Putamen (tissue), 1 donor: ENCODE measurements at regions not wholly inside any gene's neighbourhood (a gene's known extent, or its start where the extent isn't known, plus 50 kb on each side); places are given as distances from the start of the nearest gene placed in this dataset.
"Not testable (repeated sequence)": the region's sequence is repeated elsewhere in the genome, so short reads cannot be mapped to it uniquely, and the experiment has no call there.

Source experiments
- DNase-seq: peaks from one replicate; pipeline ENCODE4 v3.0.0-alpha.2; 2016; ENCODE audit warnings: low spot score

DNA sequence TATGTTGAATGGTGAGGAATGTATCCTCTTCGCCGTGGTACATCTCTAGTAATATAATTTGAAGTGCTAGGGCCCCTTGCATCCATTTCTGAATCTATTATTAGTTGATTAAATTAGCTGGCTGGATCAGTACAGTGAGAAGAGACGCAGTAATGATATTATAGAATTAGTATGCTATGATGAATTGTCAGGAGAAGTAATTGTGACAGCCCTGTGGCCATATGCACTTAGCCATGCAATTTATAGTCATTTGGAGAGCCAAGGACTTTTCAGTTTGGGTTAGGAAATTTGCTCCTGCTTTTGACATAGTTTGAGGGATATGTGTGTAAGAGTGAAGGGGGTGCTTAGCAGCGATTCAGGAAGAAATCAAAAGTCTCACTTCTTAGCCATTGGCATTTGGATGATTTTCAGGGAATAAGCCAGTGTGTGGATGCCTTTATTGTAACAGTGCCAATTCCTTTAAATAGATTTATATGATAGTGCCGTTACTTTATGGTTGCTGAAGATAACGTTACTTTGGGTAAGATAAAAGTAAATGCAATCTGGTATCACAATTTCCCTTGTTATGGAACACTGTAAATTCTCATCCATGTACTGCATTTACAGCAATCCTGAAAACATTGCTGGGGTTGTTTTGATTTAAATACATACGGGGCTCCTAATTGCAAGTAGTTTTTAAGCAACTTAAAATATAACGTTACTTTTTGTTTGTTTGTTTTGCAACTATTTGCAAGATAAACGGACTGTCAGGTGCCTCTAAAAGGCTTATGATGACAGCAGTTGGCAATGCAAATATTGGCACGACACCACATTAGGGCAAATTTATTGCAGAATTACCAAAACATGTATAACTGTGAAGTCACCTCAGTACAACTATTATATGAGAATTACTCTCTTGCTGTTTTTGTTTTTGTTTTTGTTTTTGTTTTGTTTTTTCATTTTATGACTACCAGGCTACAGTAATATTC lies 875.4 kb upstream of the WWC1 start:
- DNase-seq: no peak

DNA sequence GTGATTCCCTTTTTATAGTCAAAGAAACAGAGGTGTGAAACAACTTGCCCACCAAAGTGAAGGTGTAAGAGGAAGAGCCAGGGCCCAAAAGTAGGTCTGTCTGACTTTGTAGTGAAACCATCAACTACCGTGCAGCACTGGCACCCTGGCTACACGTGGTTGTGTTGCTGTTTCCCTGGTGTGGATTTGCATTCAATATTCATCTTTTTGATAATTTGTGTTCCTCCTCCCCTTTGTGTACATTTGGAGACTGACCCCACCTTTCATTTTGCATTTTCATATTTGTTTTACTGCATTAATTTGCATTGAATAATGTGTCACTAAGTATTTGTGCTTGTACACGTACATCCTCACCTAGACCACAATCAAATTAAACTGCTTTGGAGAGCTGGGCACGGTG lies 873.8 kb upstream of the WWC1 start:
- DNase-seq: no peak

DNA sequence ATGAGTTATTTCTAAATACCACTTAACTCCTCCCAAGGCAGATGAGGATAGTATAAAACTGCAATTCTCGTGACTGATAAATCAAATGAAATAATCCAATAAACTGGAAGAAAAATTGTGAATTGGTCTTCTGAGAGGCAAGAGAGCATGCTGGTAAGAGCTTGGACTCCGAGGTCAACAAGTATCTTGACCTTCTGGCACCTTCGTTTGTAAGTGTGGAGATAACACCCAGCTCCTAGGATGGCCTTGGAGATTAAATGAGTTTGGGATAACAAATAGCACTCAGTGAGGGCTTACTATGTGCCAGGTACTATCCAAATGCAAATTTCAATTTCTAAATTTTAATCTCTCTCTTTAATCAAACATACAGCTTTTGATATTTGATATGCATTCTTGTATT lies 866.3 kb upstream of the WWC1 start:
- no peak for DNase-seq

DNA sequence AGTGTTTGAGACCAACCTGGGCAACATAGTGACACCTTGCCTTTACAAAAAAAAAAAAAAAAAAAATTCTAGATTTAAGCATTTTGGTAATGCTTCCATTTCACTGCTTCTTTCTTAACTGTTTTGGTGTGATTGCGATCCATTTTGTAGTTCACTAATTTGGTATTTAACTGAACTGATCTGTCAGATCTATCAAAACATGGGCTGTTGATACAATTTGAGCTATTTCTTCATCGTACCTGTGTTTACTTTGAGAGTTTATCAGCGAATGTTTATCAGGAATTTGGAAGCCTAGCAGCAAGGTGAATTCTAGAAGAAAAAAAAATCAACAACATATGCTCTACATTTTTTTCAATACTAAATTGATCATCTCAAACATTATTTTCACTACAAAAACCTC lies 864.9 kb upstream of the WWC1 start:
- DNase-seq: no peak

DNA sequence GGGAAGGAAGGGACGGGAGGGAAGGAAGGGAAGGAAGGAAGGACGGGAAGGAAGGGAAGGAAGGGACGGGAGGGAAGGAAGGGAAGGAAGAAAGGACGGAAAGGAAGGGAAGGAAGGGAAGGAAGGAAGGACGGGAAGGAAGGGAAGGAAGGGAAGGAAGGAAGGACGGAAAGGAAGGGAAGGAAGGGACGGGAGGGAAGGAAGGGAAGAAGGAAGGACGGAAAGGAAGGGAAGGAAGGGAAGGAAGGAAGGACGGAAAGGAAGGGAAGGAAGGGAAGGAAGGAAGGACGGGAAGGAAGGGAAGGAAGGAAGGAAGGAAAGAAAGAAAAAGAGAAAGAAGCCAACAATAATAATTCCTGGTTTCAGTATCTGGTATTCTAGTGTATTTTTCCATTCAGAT lies 863.8 kb upstream of the WWC1 start:
- DNase-seq: not testable (repeated sequence)

DNA sequence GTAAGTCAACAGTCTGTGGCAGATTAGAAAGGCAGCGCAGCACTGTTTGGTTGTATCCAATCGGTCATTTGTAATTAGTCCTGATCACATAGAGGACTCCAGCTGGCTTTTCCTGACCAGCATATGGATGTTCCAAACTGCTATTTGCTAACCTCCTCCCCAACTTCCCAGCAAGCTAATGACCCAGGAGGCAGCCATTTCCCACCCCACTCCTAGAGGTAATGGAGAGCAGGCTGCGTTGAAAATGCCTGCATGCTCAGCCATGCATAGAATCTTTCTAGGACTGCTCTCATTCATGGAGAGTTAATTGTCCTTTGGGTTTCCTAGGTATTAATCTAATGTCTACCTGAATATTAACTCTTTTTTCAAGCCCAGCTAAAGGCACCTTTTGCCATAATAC lies 850.6 kb upstream of the WWC1 start:
- DNase-seq: no peak

DNA sequence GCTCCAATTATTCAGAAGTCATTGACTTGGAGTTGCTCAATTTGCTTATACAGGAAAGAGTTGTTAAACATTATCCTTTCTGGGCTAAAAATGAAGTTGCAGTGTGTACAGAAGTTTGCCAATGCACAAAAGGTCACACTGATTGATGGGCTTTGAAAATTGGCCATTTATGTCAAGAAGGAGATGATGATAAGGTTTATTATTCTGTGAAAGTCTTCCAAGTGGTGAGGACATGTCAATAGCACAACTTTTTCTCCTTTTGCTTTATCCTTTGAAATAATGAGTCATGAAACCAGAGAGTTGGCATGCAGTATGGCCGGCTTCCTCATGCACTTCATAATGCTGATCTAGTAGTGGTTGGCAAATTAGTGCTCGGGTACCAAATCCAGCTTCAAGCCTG lies 848.5 kb upstream of the WWC1 start:
- DNase-seq: no peak

DNA sequence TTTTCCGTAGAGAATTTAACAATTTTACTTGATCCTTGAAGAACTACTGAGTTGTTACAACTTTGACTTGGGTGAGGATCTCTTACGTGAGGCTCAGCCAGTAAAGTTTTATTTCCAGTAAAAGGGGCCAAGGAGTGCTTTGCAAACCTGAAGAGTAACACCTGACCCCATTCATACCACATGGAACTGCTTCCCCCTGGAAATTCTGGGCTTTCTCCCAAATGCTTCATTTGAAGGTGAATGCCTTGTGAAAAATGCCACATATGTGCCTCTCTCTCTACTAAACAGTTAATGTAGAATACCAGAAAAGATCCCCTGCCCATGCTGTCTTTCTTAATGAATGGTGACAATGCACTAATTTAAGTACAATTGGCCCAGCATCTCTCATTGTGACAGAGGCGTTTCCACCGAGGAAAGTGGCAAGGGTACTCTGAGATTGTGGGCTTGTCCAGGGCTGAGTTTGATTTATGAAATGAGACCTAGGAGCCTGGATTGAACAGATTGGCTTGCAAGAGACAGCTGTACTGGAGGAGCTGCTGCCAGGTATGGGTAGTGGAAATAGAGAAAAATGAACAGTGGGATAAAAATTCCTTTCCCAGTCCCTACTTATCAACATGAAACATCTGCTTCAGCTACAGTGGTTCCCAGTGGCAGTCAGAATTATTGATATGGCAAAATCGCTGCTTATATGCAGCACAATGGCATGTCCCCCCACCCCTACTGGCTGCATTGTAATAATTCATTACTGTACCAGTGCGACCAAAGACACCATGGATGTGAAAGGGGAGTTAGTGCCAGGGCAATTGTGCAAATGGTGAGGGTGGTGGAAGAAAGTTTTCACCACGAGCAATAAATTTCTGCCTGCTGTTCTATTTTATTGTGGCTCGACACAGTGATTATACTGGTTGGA lies 843.7 kb upstream of the WWC1 start:
- no peak for DNase-seq

DNA sequence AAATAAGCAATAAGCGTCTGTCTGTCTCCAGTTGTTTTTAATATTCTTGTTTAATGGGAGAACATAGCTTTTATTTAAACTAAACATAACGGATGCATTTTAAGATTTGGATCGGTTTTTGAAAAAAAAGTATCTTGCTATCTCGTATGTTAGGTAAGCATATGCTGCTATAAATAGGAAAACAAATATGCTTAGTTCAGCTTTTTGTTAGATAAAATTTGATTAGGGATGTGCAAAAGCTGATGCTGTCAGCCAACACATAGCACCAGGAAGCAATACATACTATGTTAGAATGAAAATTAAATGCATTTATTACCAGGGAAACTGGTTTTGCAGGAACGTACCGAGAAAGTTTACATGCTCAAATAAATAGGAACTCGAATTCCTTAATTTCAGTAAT lies 843.1 kb upstream of the WWC1 start:
- DNase-seq: no peak

DNA sequence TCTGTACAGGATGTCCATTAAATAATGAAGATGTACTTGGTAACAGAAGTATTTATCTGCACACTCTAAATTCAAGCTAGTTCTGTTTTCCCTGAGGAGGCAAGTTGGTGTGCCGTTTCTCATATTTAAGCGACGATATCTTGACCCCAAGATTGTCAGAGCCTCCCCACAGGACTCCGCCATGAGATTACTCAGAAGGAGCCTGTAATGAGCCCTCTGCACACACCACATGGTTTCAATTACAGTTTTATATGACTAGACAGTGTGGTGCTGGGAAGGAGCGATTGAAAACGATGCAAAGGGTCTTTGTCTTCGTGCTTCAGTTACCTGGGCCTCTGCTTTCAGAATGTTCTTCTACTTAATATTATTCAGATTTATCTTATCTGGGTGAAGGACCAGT lies 840.4 kb upstream of the WWC1 start:
- DNase-seq: no peak

DNA sequence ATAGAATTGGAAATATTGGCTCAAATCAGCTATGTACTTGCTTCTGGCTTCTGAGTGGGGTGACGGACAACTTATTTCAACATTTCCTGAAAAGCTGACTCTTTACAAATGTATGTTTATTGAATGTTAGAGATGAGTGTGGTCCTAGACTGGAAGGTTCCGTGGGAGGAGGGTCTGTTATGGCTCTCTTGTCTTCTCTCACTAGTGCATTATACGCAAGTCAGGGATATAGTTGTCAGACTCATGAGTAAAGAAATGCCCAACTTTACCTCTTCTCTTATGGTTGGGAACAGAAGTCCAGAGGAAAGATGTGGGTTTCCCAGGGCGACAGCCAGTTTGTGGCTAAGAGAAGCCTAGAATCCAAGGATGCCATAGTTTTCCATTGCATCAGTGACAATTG lies 839.3 kb upstream of the WWC1 start:
- DNase-seq: no peak

DNA sequence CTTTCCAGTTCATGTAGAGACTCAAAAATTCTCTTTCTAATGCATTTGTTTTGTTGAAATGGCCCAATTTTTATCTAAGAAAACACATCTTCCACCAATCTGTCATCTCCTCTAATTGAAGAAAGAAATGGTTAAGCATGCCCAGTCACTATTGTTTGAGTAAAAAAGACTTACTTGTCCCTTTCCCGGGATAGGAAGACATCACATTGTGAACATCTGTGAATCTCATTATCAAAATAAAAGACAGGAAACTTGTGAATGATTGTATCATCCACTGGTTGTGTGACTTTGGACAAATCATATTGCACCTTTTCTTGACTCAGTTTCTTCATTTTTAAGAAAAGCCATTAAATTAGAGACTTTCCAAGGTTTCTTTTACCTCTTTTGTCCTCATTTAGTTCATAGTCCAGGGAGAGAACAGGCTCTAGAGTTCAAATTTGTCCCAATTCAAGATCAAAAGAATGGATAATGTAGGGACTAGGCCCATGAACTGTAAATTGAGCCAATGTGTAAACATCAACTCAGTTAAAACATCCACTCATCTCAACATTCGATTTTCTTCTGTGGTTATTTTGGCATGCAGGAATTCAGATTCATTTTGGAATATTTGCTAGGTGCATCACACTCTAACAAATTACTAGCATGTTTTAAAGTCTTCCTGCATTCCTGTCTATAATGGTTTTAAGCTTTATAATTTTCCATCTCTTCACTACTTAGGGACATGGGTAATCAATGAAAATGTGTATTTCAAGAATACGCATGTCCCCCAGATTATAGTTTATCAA lies 838.0 kb upstream of the WWC1 start:
- no peak for DNase-seq

DNA sequence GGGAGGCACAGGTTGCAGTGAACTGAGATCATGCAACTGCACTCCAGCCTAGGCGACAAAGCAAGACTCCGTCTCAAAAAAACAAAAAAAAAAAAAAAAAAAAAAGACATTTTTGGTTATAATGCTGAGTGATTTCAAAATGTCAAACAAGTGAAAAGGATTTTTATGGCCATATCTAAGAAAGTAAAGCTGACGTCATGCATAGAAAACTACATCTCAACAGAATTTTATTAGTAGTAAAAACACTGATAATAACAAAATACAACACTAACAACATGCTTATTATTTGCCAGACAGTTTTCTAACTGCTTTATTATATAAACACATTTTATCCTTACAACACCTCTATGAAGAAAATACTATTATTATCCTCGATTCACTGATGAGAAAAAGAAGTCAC lies 833.0 kb upstream of the WWC1 start:
- DNase-seq: no peak

DNA sequence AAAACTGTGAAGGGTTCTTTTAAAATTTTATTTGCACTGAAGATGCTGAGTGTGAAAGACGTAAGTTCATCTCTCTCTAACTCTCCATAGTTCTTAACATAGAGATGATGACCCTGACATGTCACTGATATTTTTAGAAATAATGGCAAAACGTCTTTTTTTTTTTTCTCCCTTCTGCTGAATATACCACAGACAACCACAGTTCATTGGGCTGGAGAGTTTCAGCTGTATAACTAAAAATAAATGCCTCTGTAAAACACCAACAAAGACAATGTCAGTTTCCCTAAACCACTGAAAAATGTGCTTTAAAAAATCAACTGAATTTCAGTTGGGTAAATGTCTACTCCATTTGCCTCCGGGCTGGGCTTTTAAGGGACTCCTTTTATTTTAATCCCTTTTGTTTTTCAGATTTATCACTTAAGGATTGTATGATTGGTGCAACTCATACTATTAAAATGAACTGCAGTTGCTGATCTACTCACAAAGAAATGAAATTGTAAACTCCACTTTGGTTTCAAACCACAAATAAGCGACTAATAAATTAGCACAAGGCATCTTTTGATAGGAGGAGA lies 830.9 kb upstream of the WWC1 start:
- no peak for DNase-seq

DNA sequence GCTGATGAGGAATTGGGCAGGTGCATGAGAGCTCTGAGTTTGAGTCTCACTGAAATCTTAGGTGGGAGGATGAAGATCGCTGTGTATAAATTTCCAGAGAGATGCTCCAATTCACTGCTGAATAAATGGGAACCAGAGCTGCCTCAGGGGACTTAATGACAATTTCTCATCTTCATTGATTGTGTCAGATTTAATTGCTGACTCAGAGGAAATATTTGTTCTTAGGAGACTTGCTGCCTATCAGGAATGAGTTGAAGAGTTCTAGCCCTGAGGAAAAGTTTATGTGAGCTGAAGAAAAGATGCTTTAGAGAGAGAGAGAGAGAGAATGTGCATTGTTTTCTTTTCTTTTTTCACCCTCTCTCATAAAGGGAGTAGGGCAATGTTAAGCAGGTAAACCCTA lies 827.5 kb upstream of the WWC1 start:
- DNase-seq: no peak

DNA sequence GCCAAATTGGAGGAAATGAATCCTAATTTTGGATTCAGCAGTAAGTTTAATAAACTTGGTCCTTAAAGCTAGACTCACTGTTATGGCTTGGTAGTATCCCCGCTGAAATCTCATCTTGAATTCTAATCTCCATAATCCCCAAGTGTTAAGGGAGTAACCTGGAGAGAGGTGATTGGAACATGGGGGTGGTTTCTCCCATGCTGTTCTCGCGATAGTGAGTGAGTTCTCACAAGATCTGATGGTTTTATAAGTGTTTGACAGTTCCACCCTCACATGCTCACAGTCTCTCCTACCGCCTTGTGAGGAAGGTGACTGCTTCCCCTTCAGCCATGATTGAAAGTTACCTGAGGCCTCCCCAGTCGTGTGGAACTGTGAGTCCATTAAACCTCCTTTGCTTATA lies 824.5 kb upstream of the WWC1 start:
- no peak for DNase-seq

DNA sequence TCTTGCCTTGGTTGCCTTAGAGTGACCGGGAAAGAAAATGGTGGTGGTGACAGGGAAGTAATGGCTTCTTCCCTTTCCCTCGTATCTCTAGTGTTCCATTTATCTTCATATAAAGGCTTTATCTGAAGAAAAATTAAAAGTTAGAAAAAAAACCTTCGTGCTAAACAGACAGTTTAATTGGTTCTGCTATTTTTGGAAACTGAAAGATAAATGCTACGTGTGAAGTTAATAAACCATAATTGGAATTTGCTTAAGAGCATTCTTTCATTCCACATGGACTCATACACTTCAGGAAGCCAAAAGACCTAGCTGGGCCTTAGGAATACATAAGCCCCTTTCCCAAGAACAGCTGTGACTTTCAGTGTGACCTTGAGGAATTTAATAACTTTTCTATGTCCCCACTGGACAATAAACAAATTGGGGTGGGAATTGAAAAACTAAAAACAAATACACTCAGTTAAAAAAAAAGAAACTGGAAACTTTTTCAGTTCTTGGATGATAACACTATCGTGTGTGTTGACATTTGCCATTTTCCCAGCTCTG lies 818.8 kb upstream of the WWC1 start:
- no peak for DNase-seq

DNA sequence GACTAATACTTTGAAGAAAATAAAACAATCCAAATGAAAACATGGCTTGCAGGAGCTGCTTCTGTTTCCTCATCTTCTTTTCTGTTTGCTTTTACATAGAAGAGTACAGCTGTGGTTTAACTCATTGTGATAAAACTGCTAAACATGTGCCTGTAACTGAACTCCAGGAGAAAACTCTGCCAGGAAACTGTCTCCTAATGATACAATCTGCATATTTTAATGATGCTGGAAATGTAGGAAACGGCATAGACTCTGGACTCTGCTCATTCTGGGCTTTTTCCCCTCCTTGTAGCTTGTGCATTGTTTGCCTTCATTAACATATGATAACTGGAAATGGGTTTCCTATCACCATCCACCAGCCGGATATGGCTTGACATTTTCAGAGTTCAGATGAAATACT lies 813.3 kb upstream of the WWC1 start:
- no peak for DNase-seq

DNA sequence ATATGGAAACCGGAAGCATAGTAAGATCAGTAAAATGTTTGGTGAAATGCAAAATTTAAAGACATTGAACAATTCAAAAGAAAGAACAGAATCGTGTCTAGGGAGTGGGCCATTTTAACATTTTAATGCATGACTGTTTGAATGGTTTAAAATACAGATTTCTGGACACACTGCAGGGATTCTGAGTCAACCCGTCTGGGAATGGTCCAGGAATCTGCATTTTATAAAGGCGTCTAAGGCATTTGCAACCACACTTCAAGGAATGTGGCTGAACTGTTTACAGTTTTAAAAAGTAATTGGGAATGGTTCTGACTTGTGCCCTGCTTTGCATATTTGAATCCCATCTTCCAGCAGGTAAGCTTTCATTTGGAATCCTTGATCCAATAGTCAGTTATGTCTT lies 811.7 kb upstream of the WWC1 start:
- DNase-seq: no peak

DNA sequence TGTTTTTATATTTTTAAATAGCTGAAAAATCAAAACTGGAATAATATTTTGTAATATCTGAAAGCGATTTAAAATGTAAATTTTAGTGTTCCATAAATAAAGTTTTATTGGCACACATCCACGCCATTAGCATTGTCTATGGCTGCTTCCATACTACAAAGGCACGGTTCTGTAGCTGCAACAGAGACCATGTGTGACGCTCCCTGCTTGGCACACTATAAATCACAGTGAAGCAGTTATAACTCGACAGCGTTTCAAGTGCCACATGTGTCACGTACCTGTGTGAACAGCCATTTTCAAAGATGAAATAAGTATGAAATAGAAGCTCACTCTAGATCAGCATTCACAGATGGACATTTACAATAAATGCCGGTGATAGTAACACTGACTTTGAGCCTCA lies 810.1 kb upstream of the WWC1 start:
- no peak for DNase-seq

DNA sequence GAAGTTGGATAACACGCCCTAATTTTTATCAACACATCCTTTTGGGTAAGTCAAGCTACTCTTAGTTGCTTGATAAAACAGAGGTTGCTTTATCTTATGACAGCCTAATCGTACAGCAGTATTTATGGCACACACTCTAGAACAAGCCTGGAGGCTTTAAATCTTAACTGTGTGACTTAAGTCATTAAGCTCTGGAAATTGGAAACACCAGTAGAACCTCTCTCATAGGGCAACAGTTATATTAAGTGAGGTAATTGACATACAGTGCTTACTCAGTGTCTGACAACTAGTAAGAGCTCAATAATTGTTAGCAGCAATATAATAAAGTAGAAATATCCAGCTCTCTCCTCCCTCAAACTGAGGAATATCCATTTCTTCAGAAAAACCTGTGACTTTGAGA lies 808.9 kb upstream of the WWC1 start:
- no peak for DNase-seq
